Caco-2 (cell line): ENCODE measurements at regions not wholly inside any gene's neighbourhood (a gene's known extent, or its start where the extent isn't known, plus 50 kb on each side); places are given as distances from the start of the nearest gene placed in this dataset.

Experiments used
- BruUV-seq: library from RNA; stranded (reverse); fragments of 400-500 nt; replicated peaks from 2 replicates; lab custom pipeline; 2021; lab: Mats Ljungman, UMichigan
- CTCF ChIA-PET: fragments of 300-600 bp; sonication (Branson Sonifier 250); formaldehyde crosslinking; loops from one replicate; lab custom pipeline; 2022; ENCODE audit warnings: antibody characterized with exemption; lab: Charles Lee
- POLR2A ChIA-PET: fragments of 300-600 bp; sonication (Branson Sonifier 250); formaldehyde crosslinking; loops from one replicate; lab custom pipeline; 2022; ENCODE audit warnings: antibody characterized with exemption; lab: Charles Lee
- DNase-seq, 2 experiments: peaks; one replicate each; pipeline versions ENCODE4 v3.0.0 to v3.0.0-alpha.2; 2020 to 2022
- H3K27me3 ChIP-seq: replicated peaks from 2 replicates; pipeline ENCODE4 v1.6.0; 2011; ENCODE audit warnings: low read length; ENCODE audit not compliant: control insufficient read depth, insufficient read depth
- H3K36me3 ChIP-seq: 2 replicates; pipeline ENCODE4 v1.5.1; 2011; ENCODE audit warnings: low read length; ENCODE audit not compliant: control insufficient read depth, insufficient read depth
- H3K4me1 ChIP-seq: fragments of 250-450 bp; sonication (Bioruptor Pico); 2 replicates; pipeline ENCODE4 v1.5.1; 2020; ENCODE audit warnings: mild to moderate bottlenecking
- H3K4me3 ChIP-seq: 2 replicates; pipeline ENCODE4 v1.5.1; 2011; ENCODE audit warnings: low read depth, mild to moderate bottlenecking, control low read depth, low read length
- H3K9me3 ChIP-seq: fragments of 250-450 bp; sonication (Bioruptor Pico); 2 replicates; pipeline ENCODE4 v1.5.1; 2020; ENCODE audit warnings: mild to moderate bottlenecking, moderate library complexity
- H3K27ac Mint-ChIP-seq: one replicate; pipeline ENCODE4 v1.8.0; 2022; ENCODE audit warnings: mixed read lengths; ENCODE audit not compliant: unreplicated experiment
- H3K27me3 Mint-ChIP-seq: one replicate; pipeline ENCODE4 v1.8.0; 2022; ENCODE audit warnings: mixed read lengths; ENCODE audit not compliant: insufficient read depth, unreplicated experiment
- H3K36me3 Mint-ChIP-seq: one replicate; pipeline ENCODE4 v1.8.0; 2022; ENCODE audit warnings: mild to moderate bottlenecking, mixed read lengths; ENCODE audit not compliant: insufficient read depth, unreplicated experiment
- H3K4me1 Mint-ChIP-seq: one replicate; pipeline ENCODE4 v1.8.0; 2022; ENCODE audit warnings: low read depth, mixed read lengths; ENCODE audit not compliant: unreplicated experiment
- H3K4me3 Mint-ChIP-seq: one replicate; pipeline ENCODE4 v1.8.0; 2022; ENCODE audit warnings: mild to moderate bottlenecking, moderate library complexity, mixed read lengths; ENCODE audit not compliant: unreplicated experiment
- H3K9me3 Mint-ChIP-seq: one replicate; pipeline ENCODE4 v1.8.0; 2022; ENCODE audit warnings: mixed read lengths; ENCODE audit not compliant: unreplicated experiment
- CTCF ChIP-seq, 2 experiments: fragments of 200-600 bp in 1 of 2; IDR thresholded peaks; 1 replicate in 1 of 2; 2 replicates in 1 of 2; pipeline versions ENCODE4 v1.5.1 to v1.8.0; 2011 to 2022; ENCODE audit warnings: antibody characterized with exemption in 1 of 2, control low read depth in 1 of 2, inconsistent platforms in 1 of 2, low read depth in 1 of 2, low read length in 1 of 2, mild to moderate bottlenecking in 1 of 2, moderate library complexity in 1 of 2; ENCODE audit not compliant: insufficient read depth in 1 of 2, severe bottlenecking in 1 of 2, unreplicated experiment in 1 of 2
- intact Hi-C: fragments of 100-400 bp; cut with micrococcal nuclease; formaldehyde crosslinking; loops from one replicate; pipeline ENCODE4 v1.10.0; 2022; ENCODE audit not compliant: unreplicated experiment

GRCh38 chr14:65838565-65838964, 426.0 kb downstream of the FUT8 start:
- H3K4me1 Mint-ChIP-seq, result no peaks in the 10 kb centered on the region
- intact Hi-C loops, result no loop called here
- H3K27me3 Mint-ChIP-seq, result peaks cover 17% of the 10 kb centered on the region
- CTCF ChIA-PET, result no interaction called here
- no peak for TF ChIP-seq CTCF (IDR thresholded peaks at IDR 0.05; ENCODE audit: insufficient read depth in 1 of 2, low read depth in 1 of 2, low read length in 1 of 2, severe bottlenecking in 1 of 2, unreplicated experiment in 1 of 2)
- no peak overlapping the region for H3K27ac Mint-ChIP-seq
- no peaks in the 10 kb centered on the region for H3K4me1 ChIP-seq
- H3K4me3 Mint-ChIP-seq, result no peak overlapping the region
- no peak for DNase-seq
- POLR2A ChIA-PET, result no interaction called here
- BruUV-seq, result no TSS peak
- no peak overlapping the region for H3K4me3 ChIP-seq
- H3K9me3 Mint-ChIP-seq, result no peaks in the 10 kb centered on the region
- no peaks in the 10 kb centered on the region for H3K9me3 ChIP-seq
- no peaks in the 10 kb centered on the region for H3K36me3 ChIP-seq
- no peaks in the 10 kb centered on the region for H3K27me3 ChIP-seq
- no peaks in the 10 kb centered on the region for H3K36me3 Mint-ChIP-seq

GRCh38 chr14:65840118-65840751, 427.7 kb downstream of the FUT8 start:
- TF ChIP-seq CTCF (IDR thresholded peaks at IDR 0.05; ENCODE audit: insufficient read depth in 1 of 2, low read depth in 1 of 2, low read length in 1 of 2, severe bottlenecking in 1 of 2, unreplicated experiment in 1 of 2), result no peak
- BruUV-seq, result no TSS peak
- Mint-ChIP-seq H3K9me3 (no peaks in the 10 kb centered on the region), H3K27ac (no peak overlapping the region), H3K27me3 (peaks cover 25% of the 10 kb centered on the region), H3K4me3 (no peak overlapping the region), H3K4me1 (no peaks in the 10 kb centered on the region), H3K36me3 (no peaks in the 10 kb centered on the region)
- H3K4me3 ChIP-seq, result no peak overlapping the region
- POLR2A ChIA-PET, result no interaction called here
- H3K27me3 ChIP-seq, result no peaks in the 10 kb centered on the region
- intact Hi-C loops, result no loop called here
- no peaks in the 10 kb centered on the region for H3K36me3 ChIP-seq
- no peaks in the 10 kb centered on the region for H3K4me1 ChIP-seq
- H3K9me3 ChIP-seq, result no peaks in the 10 kb centered on the region
- CTCF ChIA-PET, result no interaction called here
- DNase-seq, result no peak

- Mint-ChIP-seq H3K36me3 (no peaks in the 10 kb centered on the region), H3K27me3 (peaks cover 28% of the 10 kb centered on the region), H3K4me3 (no peak overlapping the region), H3K27ac (no peak overlapping the region), H3K4me1 (no peaks in the 10 kb centered on the region), H3K9me3 (no peaks in the 10 kb centered on the region)
- Histone ChIP-seq H3K4me1 (no peaks in the 10 kb centered on the region), H3K9me3 (no peaks in the 10 kb centered on the region), H3K4me3 (no peak overlapping the region), H3K27me3 (no peaks in the 10 kb centered on the region), H3K36me3 (no peaks in the 10 kb centered on the region)
- intact Hi-C loops, result no loop called here
- BruUV-seq, result no TSS peak
- DNase-seq, result no peak
- POLR2A ChIA-PET, result no interaction called here
- CTCF ChIA-PET, result no interaction called here
- TF ChIP-seq CTCF (IDR thresholded peaks at IDR 0.05; ENCODE audit: insufficient read depth in 1 of 2, low read depth in 1 of 2, low read length in 1 of 2, severe bottlenecking in 1 of 2, unreplicated experiment in 1 of 2), result no peak
These were observed 428.3 kb downstream of the FUT8 start for GRCh38 chr14:65840786-65841185.
